H1 (cell line): ENCODE measurements at regions not wholly inside any gene's neighbourhood (a gene's known extent, or its start where the extent isn't known, plus 50 kb on each side); places are given as distances from the start of the nearest gene placed in this dataset.
A peak's percentile ranks its signal among the peaks of the same experiment; 100 is the strongest.

Source experiments
- CTCF ChIA-PET: fragments of 300-600 bp; sonication (Branson Sonifier 250); formaldehyde crosslinking; loops from one replicate; lab custom pipeline; 2021; ENCODE audit not compliant: partially characterized antibody; lab: Charles Lee
- POLR2A ChIA-PET: fragments of 300-600 bp; sonication (Branson Sonifier 250); formaldehyde crosslinking; loops from one replicate; lab custom pipeline; 2021; ENCODE audit warnings: inconsistent platforms; ENCODE audit not compliant: partially characterized antibody; lab: Charles Lee
- DNase-seq, 2 experiments: peaks; one replicate each; pipeline versions ENCODE4 v3.0.0 to v3.0.0-alpha.2; 2010 to 2022; ENCODE audit warnings: low spot score in 2 of 2, low read depth in 1 of 2, mixed read lengths in 1 of 2
- FAIRE-seq: peaks from 2 replicates; lab custom pipeline; 2011; peaks lifted over from hg19 to GRCh38; lab: Jason Lieb, UNC
- H2AFZ ChIP-seq: 2 replicates; pipeline ENCODE4 v1.8.1; 2012; ENCODE audit warnings: low read length, inconsistent platforms
- H2AK5ac ChIP-seq: 2 replicates; pipeline ENCODE4 v1.6.1; 2013; ENCODE audit warnings: low read depth, low read length
- H2BK120ac ChIP-seq: replicated peaks from 2 replicates; pipeline ENCODE3; 2013; ENCODE audit warnings: low read depth, low read length, inconsistent platforms
- H2BK12ac ChIP-seq: 2 replicates; pipeline ENCODE4 v1.6.1; 2013; ENCODE audit warnings: low read depth, low read length
- H2BK15ac ChIP-seq: 2 replicates; pipeline ENCODE4 v1.6.1; 2013; ENCODE audit warnings: low read length
- H2BK20ac ChIP-seq: 2 replicates; pipeline ENCODE4 v1.6.1; 2013; ENCODE audit warnings: low read length
- H2BK5ac ChIP-seq: 2 replicates; pipeline ENCODE4 v1.6.1; 2013; ENCODE audit warnings: low read depth, low read length
- H3K14ac ChIP-seq: 2 replicates; pipeline ENCODE4 v1.6.1; 2013; ENCODE audit warnings: inconsistent platforms; ENCODE audit not compliant: insufficient read length
- H3K18ac ChIP-seq: 2 replicates; pipeline ENCODE4 v1.6.1; 2013; ENCODE audit warnings: low read length; ENCODE audit errors: extremely low read depth
- H3K23ac ChIP-seq: 2 replicates; pipeline ENCODE4 v1.6.1; 2013; ENCODE audit warnings: inconsistent platforms; ENCODE audit not compliant: insufficient read length
- H3K23me2 ChIP-seq: 2 replicates; pipeline ENCODE4 v1.6.1; 2013; ENCODE audit warnings: low read depth, low read length
- H3K27ac ChIP-seq: 2 replicates; pipeline ENCODE4 v1.6.1; 2011; ENCODE audit warnings: low read depth, low read length, inconsistent platforms
- H3K27me3 ChIP-seq, 4 experiments: replicated peaks in 1 of 4; 1 replicate in 1 of 4; 2 replicates in 3 of 4; pipeline versions ENCODE4 v1.6.1 to v1.8.1; 2011 to 2013; ENCODE audit warnings: low read length in 3 of 4, mild to moderate bottlenecking in 3 of 4, inconsistent platforms in 2 of 4, mixed read lengths in 2 of 4, moderate library complexity in 1 of 4; ENCODE audit not compliant: control insufficient read depth in 3 of 4, insufficient read depth in 3 of 4; ENCODE audit errors: extremely low read depth in 1 of 4
- H3K36me3 ChIP-seq, 4 experiments: 2 replicates each; pipeline versions ENCODE4 v1.6.1 to v1.8.1; 2011 to 2013; ENCODE audit warnings: mild to moderate bottlenecking in 4 of 4, low read length in 3 of 4, moderate library complexity in 2 of 4, control low read depth in 1 of 4, inconsistent platforms in 1 of 4; ENCODE audit not compliant: insufficient read depth in 4 of 4, control insufficient read depth in 2 of 4
- H3K4ac ChIP-seq: replicated peaks from 2 replicates; pipeline ENCODE3; 2013; ENCODE audit warnings: low read length, low read depth, mixed read lengths, inconsistent platforms; ENCODE audit not compliant: insufficient read length
- H3K4me1 ChIP-seq, 4 experiments: replicated peaks in 1 of 4; 1 replicate in 1 of 4; 2 replicates in 3 of 4; pipeline versions ENCODE4 v1.6.1 to v1.8.1; 2011 to 2013; ENCODE audit warnings: low read length in 3 of 4, inconsistent platforms in 2 of 4, mixed read lengths in 1 of 4; ENCODE audit not compliant: insufficient read depth in 4 of 4, control insufficient read depth in 3 of 4
- H3K4me2 ChIP-seq, 2 experiments: 2 replicates each; pipeline versions ENCODE4 v1.6.1 to v1.8.1; 2011 to 2013; ENCODE audit warnings: low read depth in 2 of 2, low read length in 2 of 2, control low read depth in 1 of 2, inconsistent platforms in 1 of 2, mild to moderate bottlenecking in 1 of 2; ENCODE audit not compliant: insufficient read depth in 1 of 2
- H3K4me3 ChIP-seq, 4 experiments: fragments of 200-600, 300-600 bp in 1 of 4; sonication (generic), shearing (Covaris generic), sonication (Bioruptor Twin) in 1 of 4; 2 replicates each; pipeline versions ENCODE4 v1.5.1 to v1.8.1; 2011 to 2016; ENCODE audit warnings: low read length in 4 of 4, low read depth in 3 of 4, control low read depth in 2 of 4, inconsistent platforms in 2 of 4, mild to moderate bottlenecking in 2 of 4, mixed read lengths in 1 of 4, moderate library complexity in 1 of 4; ENCODE audit not compliant: insufficient read depth in 2 of 4; ENCODE audit errors: extremely low read depth in 1 of 4
- H3K56ac ChIP-seq: replicated peaks from 2 replicates; pipeline ENCODE3; 2013; ENCODE audit warnings: low read depth, mild to moderate bottlenecking, mixed read lengths, low read length, inconsistent platforms; ENCODE audit not compliant: insufficient read length
- H3K79me1 ChIP-seq: 2 replicates; pipeline ENCODE4 v1.6.1; 2013; ENCODE audit warnings: low read depth, low read length, control low read depth
- H3K79me2 ChIP-seq, 2 experiments: 2 replicates each; pipeline versions ENCODE4 v1.6.1 to v1.8.1; 2012 to 2013; ENCODE audit warnings: low read length in 2 of 2, mild to moderate bottlenecking in 2 of 2, inconsistent platforms in 1 of 2; ENCODE audit not compliant: insufficient read depth in 2 of 2, control insufficient read depth in 1 of 2
- H3K9ac ChIP-seq, 4 experiments: replicated peaks in 1 of 4; 1 replicate in 1 of 4; 2 replicates in 3 of 4; pipeline versions ENCODE4 v1.6.1 to v1.8.1; 2011 to 2013; ENCODE audit warnings: low read depth in 3 of 4, low read length in 3 of 4, control low read depth in 2 of 4, mild to moderate bottlenecking in 2 of 4, moderate library complexity in 2 of 4, inconsistent platforms in 1 of 4; ENCODE audit errors: extremely low read depth in 1 of 4
- H3K9me3 ChIP-seq, 2 experiments: 2 replicates each; pipeline versions ENCODE4 v1.6.1 to v1.8.1; 2012 to 2013; ENCODE audit warnings: mild to moderate bottlenecking in 2 of 2, moderate library complexity in 2 of 2, control low read depth in 1 of 2, inconsistent platforms in 1 of 2, low read depth in 1 of 2, low read length in 1 of 2, mixed read lengths in 1 of 2; ENCODE audit not compliant: insufficient read depth in 2 of 2
- H4K20me1 ChIP-seq, 2 experiments: replicated peaks in 1 of 2; 2 replicates each; pipeline versions ENCODE3 to v1.8.1; 2011 to 2013; ENCODE audit warnings: inconsistent platforms in 2 of 2, low read length in 2 of 2, mild to moderate bottlenecking in 1 of 2; ENCODE audit not compliant: insufficient read depth in 2 of 2, control insufficient read depth in 1 of 2
- H4K5ac ChIP-seq: 2 replicates; pipeline ENCODE4 v1.6.1; 2013; ENCODE audit warnings: low read length, low read depth, mixed read lengths, inconsistent platforms; ENCODE audit not compliant: insufficient read length
- H4K8ac ChIP-seq: 2 replicates; pipeline ENCODE4 v1.8.0; 2013; ENCODE audit warnings: mild to moderate bottlenecking, moderate library complexity, low read length, inconsistent platforms; ENCODE audit not compliant: insufficient read depth; ENCODE audit errors: extremely low read depth
- H4K91ac ChIP-seq: replicated peaks from 2 replicates; pipeline ENCODE3; 2013; ENCODE audit warnings: low read length, mixed read lengths, inconsistent platforms; ENCODE audit not compliant: insufficient read length
- ATF3 ChIP-seq: IDR thresholded peaks from 2 replicates; pipeline ENCODE4 v1.6.1; 2011; ENCODE audit warnings: low read depth, mild to moderate bottlenecking, low read length; ENCODE audit not compliant: insufficient read depth
- EZH2 ChIP-seq: fragments of 200-600 bp; sonication (generic); IDR thresholded peaks from 2 replicates; pipeline ENCODE4 v1.7.1; 2012; ENCODE audit warnings: low read depth, mild to moderate bottlenecking, moderate library complexity, low read length, inconsistent platforms; ENCODE audit not compliant: severe bottlenecking
- HDAC2 ChIP-seq, 2 experiments: fragments of 300-600 bp in 1 of 2; sonication (generic) in 1 of 2; IDR thresholded peaks; 2 replicates each; pipeline ENCODE4 v1.6.1; 2011 to 2012; ENCODE audit warnings: low read depth in 2 of 2, low read length in 2 of 2, mild to moderate bottlenecking in 2 of 2, moderate library complexity in 2 of 2, borderline replicate concordance in 1 of 2, inconsistent platforms in 1 of 2
- KDM1A ChIP-seq: fragments of 200-600, 300-600 bp; sonication (generic); IDR thresholded peaks from 2 replicates; pipeline ENCODE4 v1.7.1; 2016; ENCODE audit warnings: mild to moderate bottlenecking, low read length, borderline replicate concordance
- POU5F1 ChIP-seq: IDR thresholded peaks from 2 replicates; pipeline ENCODE4 v1.6.1; 2011; ENCODE audit warnings: low read depth, mild to moderate bottlenecking, low read length, moderate library complexity
- RFX5 ChIP-seq: IDR thresholded peaks from 2 replicates; pipeline ENCODE4 v1.6.1; 2011; ENCODE audit warnings: low read depth, low read length, improper control_type of control experiment, borderline replicate concordance
- TAF1 ChIP-seq: IDR thresholded peaks from 2 replicates; pipeline ENCODE4 v1.6.1; 2011; ENCODE audit warnings: mild to moderate bottlenecking, low read depth, low read length
- TAF7 ChIP-seq: optimal IDR thresholded peaks from 2 replicates; pipeline ENCODE3; 2011; ENCODE audit warnings: low read depth, mild to moderate bottlenecking, inconsistent platforms, low read length, moderate library complexity, borderline replicate concordance
- WGBS, 2 experiments: shearing (Covaris generic) in 1 of 2; methylation state at CpG; one replicate each; pipeline versions ENCODE4 v1.1.6 to v1.1.7; 2013 to 2015; ENCODE audit warnings: low lambda C conversion rate in 2 of 2, mixed read lengths in 2 of 2, inconsistent platforms in 1 of 2, low coverage in 1 of 2, missing lambda C conversion rate in 1 of 2; ENCODE audit not compliant: insufficient replicate concordance in 2 of 2, insufficient coverage in 1 of 2, insufficient read length in 1 of 2; ENCODE audit errors: extremely low coverage in 1 of 2, missing lambda C conversion rate in 1 of 2; 5-methylcytosine and 5-hydroxymethylcytosine counted together

- WGBS, 2 experiments: 92% methylated on average over 4 of the region's 4 CpGs; no CpG with 5 or more reads in 1 of the 2 experiments
Measured at GRCh38 chr2:107414376-107414775, 412.3 kb upstream of the RGPD4 start.

More at GRCh38 chr2:107414376-107414775, 412.3 kb upstream of the RGPD4 start:
- H4K91ac ChIP-seq: no peak overlapping the region
- POLR2A ChIA-PET: no interaction called here
- H2AK5ac ChIP-seq: no peak overlapping the region
- CTCF ChIA-PET: interaction anchor here (0.7 to 1.2 kb wide), 3 partner anchors 16 to 138 kb away, joined by 3 read pairs; no protein-coding TSS in a partner anchor
- H2BK5ac ChIP-seq: no peak overlapping the region
- no peaks in the 10 kb centered on the region for H3K79me1 ChIP-seq
- no peak overlapping the region for H2BK15ac ChIP-seq
- no peaks in the 10 kb centered on the region for H3K23me2 ChIP-seq
- no peak overlapping the region for H3K9ac ChIP-seq
- no peak overlapping the region for H2BK120ac ChIP-seq
- H2AFZ ChIP-seq: 0 out of 2 replicates have a peak overlapping the region, but pooled peaks have one; percentile 16
- H2BK12ac ChIP-seq: no peak overlapping the region
- no peak overlapping the region for H2BK20ac ChIP-seq
- no peak overlapping the region for H3K56ac ChIP-seq
- H3K4me2 ChIP-seq: no peak overlapping the region
- DNase-seq (no peak), FAIRE-seq (no peak)
- H3K4ac ChIP-seq: no peak overlapping the region
- no peak overlapping the region for H3K14ac ChIP-seq
- no peak overlapping the region for H3K4me3 ChIP-seq
- no peaks in the 10 kb centered on the region for H3K9me3 ChIP-seq
- H3K36me3 ChIP-seq: no peaks in the 10 kb centered on the region
- no peak overlapping the region for H3K27ac ChIP-seq
- H4K20me1 ChIP-seq: no peaks in the 10 kb centered on the region
- H3K23ac ChIP-seq: no peak overlapping the region
- no peaks in the 10 kb centered on the region for H3K4me1 ChIP-seq
- no peak for TF ChIP-seq TAF7
- TF ChIP-seq ATF3: no peak
- no peak for TF ChIP-seq TAF1
- no peak for TF ChIP-seq RFX5
- no peak for TF ChIP-seq EZH2
- no peak for TF ChIP-seq HDAC2 (IDR thresholded peaks at IDR 0.05; ENCODE audit: borderline replicate concordance in 1 of 2, low read depth in 2 of 2, low read length in 2 of 2)
- TF ChIP-seq POU5F1: no peak
- TF ChIP-seq KDM1A: no peak
- H4K8ac ChIP-seq: no peak overlapping the region
- no peaks in the 10 kb centered on the region for H3K79me2 ChIP-seq
- no peak overlapping the region for H4K5ac ChIP-seq
- H3K18ac ChIP-seq: no peak overlapping the region
- H3K27me3 ChIP-seq: no peaks in the 10 kb centered on the region; a peak in 1 of 7 replicates
